BE2C (cell line): ENCODE measurements at regions not wholly inside any gene's neighbourhood (a gene's known extent, or its start where the extent isn't known, plus 50 kb on each side); places are given as distances from the start of the nearest gene placed in this dataset.

Source experiments
- DNase-seq: peaks from one replicate; pipeline ENCODE4 v3.0.0-alpha.2; 2020
- H3K27me3 ChIP-seq: fragments of 250-450 bp; sonication (Bioruptor Pico); 2 replicates; pipeline ENCODE4 v1.5.1; 2020; ENCODE audit warnings: mild to moderate bottlenecking
- H3K36me3 ChIP-seq: fragments of 250-450 bp; sonication (Bioruptor Pico); 2 replicates; pipeline ENCODE4 v1.5.1; 2020; ENCODE audit warnings: mild to moderate bottlenecking
- H3K4me1 ChIP-seq: fragments of 250-450 bp; sonication (Bioruptor Pico); 2 replicates; pipeline ENCODE4 v1.5.1; 2020
- H3K4me3 ChIP-seq: 2 replicates; pipeline ENCODE4 v1.5.1; 2011; ENCODE audit warnings: low read depth, low read length
- H3K9me3 ChIP-seq: fragments of 250-450 bp; sonication (Bioruptor Pico); 2 replicates; pipeline ENCODE4 v1.5.1; 2020
- CTCF ChIP-seq: IDR thresholded peaks from 2 replicates; pipeline ENCODE4 v1.5.1; 2012; ENCODE audit warnings: mild to moderate bottlenecking, low read depth, low read length

GRCh38 chr6:169843110-169843509, 91.7 kb downstream of the ERMARD start:
- Histone ChIP-seq H3K4me1 (peaks cover 3% of the 10 kb centered on the region; the same call in 1 of the 2 replicates), H3K27me3 (peaks cover 39% of the 10 kb centered on the region), H3K36me3 (no peaks in the 10 kb centered on the region), H3K9me3 (no peaks in the 10 kb centered on the region), H3K4me3 (no peak overlapping the region)
- no peak for DNase-seq
- TF ChIP-seq CTCF, result no peak

- TF ChIP-seq CTCF, result no peak
- Histone ChIP-seq H3K27me3 (peaks cover 49% of the 10 kb centered on the region), H3K36me3 (no peaks in the 10 kb centered on the region), H3K4me1 (peaks cover 3% of the 10 kb centered on the region; the same call in 1 of the 2 replicates), H3K9me3 (no peaks in the 10 kb centered on the region), H3K4me3 (no peak overlapping the region)
- DNase-seq, result no peak
Observed at GRCh38 chr6:169841907-169842606, 90.6 kb downstream of the ERMARD start.

- TF ChIP-seq CTCF, result no peak
- Histone ChIP-seq H3K27me3 (peaks cover 54% of the 10 kb centered on the region), H3K36me3 (no peaks in the 10 kb centered on the region), H3K9me3 (no peaks in the 10 kb centered on the region), H3K4me1 (peaks cover 3% of the 10 kb centered on the region; the same call in 1 of the 2 replicates), H3K4me3 (no peak overlapping the region)
- DNase-seq, result no peak
Observed at GRCh38 chr6:169841251-169841650, 89.8 kb downstream of the ERMARD start.

- no peak for TF ChIP-seq CTCF
- no peak for DNase-seq
- Histone ChIP-seq H3K4me1 (peaks cover 3% of the 10 kb centered on the region; the same call in 1 of the 2 replicates), H3K4me3 (no peak overlapping the region), H3K36me3 (no peaks in the 10 kb centered on the region), H3K27me3 (peaks cover 50% of the 10 kb centered on the region), H3K9me3 (no peaks in the 10 kb centered on the region)
Observed at GRCh38 chr6:169839898-169840631, 88.6 kb downstream of the ERMARD start.

GRCh38 chr6:169839493-169839892, 88.1 kb downstream of the ERMARD start:
- Histone ChIP-seq H3K9me3 (no peaks in the 10 kb centered on the region), H3K4me3 (no peak overlapping the region; the same call in 1 of the 2 replicates), H3K27me3 (peaks cover 47% of the 10 kb centered on the region), H3K36me3 (no peaks in the 10 kb centered on the region), H3K4me1 (peaks cover 3% of the 10 kb centered on the region; the same call in 1 of the 2 replicates)
- no peak for DNase-seq
- no peak for TF ChIP-seq CTCF

GRCh38 chr6:169839029-169839481, 87.6 kb downstream of the ERMARD start:
- peak; percentile 65 for DNase-seq
- TF ChIP-seq CTCF, result peak; percentile 49
- no peaks in the 10 kb centered on the region for H3K36me3 ChIP-seq

More at GRCh38 chr6:169839029-169839481, 87.6 kb downstream of the ERMARD start:
- Histone ChIP-seq H3K27me3 (peaks cover 47% of the 10 kb centered on the region), H3K4me3 (peak overlapping the region; percentile 54), H3K9me3 (no peaks in the 10 kb centered on the region), H3K4me1 (peaks cover 3% of the 10 kb centered on the region; the same call in 1 of the 2 replicates)
